ENCODE measurements at regions not wholly inside any gene's neighbourhood (a gene's known extent, or its start where the extent isn't known, plus 50 kb on each side); places are given as distances from the start of the nearest gene placed in this dataset.
A peak's percentile ranks its signal among the peaks of the same experiment; 100 is the strongest.

DNA sequence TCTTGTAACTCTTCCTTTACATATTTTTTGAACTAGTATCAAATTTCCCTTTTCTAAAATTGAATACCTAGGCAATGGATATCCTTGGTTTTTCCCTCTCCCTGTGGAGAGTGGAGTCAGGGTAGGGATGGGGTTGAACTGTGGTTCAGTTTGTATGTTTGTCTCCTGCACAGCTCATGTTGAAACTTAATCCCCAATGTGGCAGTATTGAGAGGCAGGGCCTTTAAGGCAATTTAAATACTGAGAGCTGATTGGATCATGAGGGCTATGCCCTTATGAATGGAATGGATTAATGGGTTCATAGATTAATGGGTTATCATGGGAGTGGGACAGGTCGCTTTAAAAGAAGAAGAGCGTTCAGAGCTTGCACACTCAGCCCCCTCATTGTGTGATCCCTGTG is 127.2 kb upstream of the RGS6 start:
- Histone ChIP-seq H3K27ac (ENCODE audit: insufficient read depth, low read length) (peak overlapping the region; percentile 37; the same call in 1 of the 2 replicates), H3K79me1 (ENCODE audit: low read depth in 1 of 2, low read length in 2 of 2) (no peaks in the 10 kb centered on the region), H2BK15ac (ENCODE audit: low read depth, low read length) (0 out of 3 replicates have a peak overlapping the region, but pooled peaks have one; percentile 58), H4K5ac (ENCODE audit: low read depth, low read length) (peak overlapping the region; percentile 75; the same call in 1 of the 2 replicates), H4K91ac (ENCODE audit: insufficient read depth, low read depth, low read length) (peak overlapping the region; percentile 36; the same call in 1 of the 2 replicates), H3K56ac (ENCODE audit: extremely low read depth, insufficient read depth, low read length) (no peak overlapping the region), H2AFZ (replicated peaks; ENCODE audit: low read length, poor library complexity) (no peak overlapping the region), H3K9me1 (ENCODE audit: insufficient read depth, low read length) (peaks cover 8% of the 10 kb centered on the region; the same call in 1 of the 2 replicates), H3K4ac (ENCODE audit: low read depth, low read length) (peak overlapping the region; percentile 42; the same call in 1 of the 2 replicates), H3K27me3 (ENCODE audit: control insufficient read depth, insufficient read depth, low read length) (no peaks in the 10 kb centered on the region), H4K20me1 (ENCODE audit: insufficient read depth, low read length) (no peaks in the 10 kb centered on the region), H4K8ac (ENCODE audit: low read depth in 2 of 2, low read length in 2 of 2) (no peak overlapping the region; a peak in 2 of 4 replicates), H2BK5ac (ENCODE audit: low read depth, low read length, poor library complexity, severe bottlenecking) (no peak overlapping the region), H3K14ac (replicated peaks; ENCODE audit: low read depth, low read length) (0 out of 2 replicates have a peak overlapping the region, but pooled peaks have one; percentile 14), H2AK9ac (replicated peaks; ENCODE audit: low read depth, low read length, poor library complexity) (no peak overlapping the region), H3K9me3 (ENCODE audit: control insufficient read depth, insufficient read depth, low read length) (no peaks in the 10 kb centered on the region), H3K4me2 (ENCODE audit: low read depth, low read length) (no peak overlapping the region), H2BK120ac (ENCODE audit: low read depth, low read length) (peak overlapping the region; percentile 65), H2BK20ac (ENCODE audit: low read depth, low read length) (peak overlapping the region; percentile 57), H2AK5ac (ENCODE audit: low read depth, low read length) (peak overlapping the region; percentile 56; the same call in 1 of the 2 replicates), H3K36me3 (ENCODE audit: control insufficient read depth, insufficient read depth, low read length) (no peaks in the 10 kb centered on the region), H3K4me3 (ENCODE audit: insufficient read depth, low read depth, low read length) (no peak overlapping the region), H3K4me1 (ENCODE audit: control insufficient read depth, insufficient read depth, low read length) (peaks cover 20% of the 10 kb centered on the region), H3K18ac (ENCODE audit: low read depth, low read length) (peak overlapping the region; percentile 63; the same call in 1 of the 2 replicates), H3K9ac (ENCODE audit: low read depth, low read length) (no peak overlapping the region), H3K23ac (ENCODE audit: low read depth, low read length) (no peak overlapping the region)
- ChIA-PET CTCF (interaction anchor here (0.6 to 1.8 kb wide), 3 partner anchors 50 to 643 kb away, joined by 3 to 7 read pairs (median 3); no protein-coding TSS in a partner anchor), POLR2A (ENCODE audit: unreplicated experiment) (no interaction called here)
- dilution Hi-C loops (cut with HindIII; ENCODE audit: low sequenced_read_pairs, unreplicated experiment), result no loop called here
- WGBS, 2 experiments (ENCODE audit: extremely low coverage in 2 of 2, insufficient read length in 1 of 2), result no CpG with 5 or more reads among the region's 2 CpGs
- ATAC-seq (ENCODE audit: low read depth) (peak; percentile 55), DNase-seq (no peak)
- in situ Hi-C loops (cut with MboI; ENCODE audit: low sequenced_read_pairs), result no loop called here
- no TSS peak for BruUV-seq (replicated peaks)
- TF ChIP-seq MAZ (IDR thresholded peaks at IDR 0.05; ENCODE audit: borderline replicate concordance, low read depth, low read length) (no peak), CEBPB (IDR thresholded peaks at IDR 0.05; ENCODE audit: low read depth, low read length) (no peak), MAFK (IDR thresholded peaks at IDR 0.05; ENCODE audit: low read depth, low read length) (no peak), NFE2L2 (IDR thresholded peaks at IDR 0.05; ENCODE audit: low read depth, low read length) (no peak), RCOR1 (IDR thresholded peaks at IDR 0.05; ENCODE audit: insufficient replicate concordance, low read length) (no peak), USF2 (IDR thresholded peaks at IDR 0.05; ENCODE audit: low read depth, low read length) (no peak)
- TF ChIP-seq, protein P1, sequence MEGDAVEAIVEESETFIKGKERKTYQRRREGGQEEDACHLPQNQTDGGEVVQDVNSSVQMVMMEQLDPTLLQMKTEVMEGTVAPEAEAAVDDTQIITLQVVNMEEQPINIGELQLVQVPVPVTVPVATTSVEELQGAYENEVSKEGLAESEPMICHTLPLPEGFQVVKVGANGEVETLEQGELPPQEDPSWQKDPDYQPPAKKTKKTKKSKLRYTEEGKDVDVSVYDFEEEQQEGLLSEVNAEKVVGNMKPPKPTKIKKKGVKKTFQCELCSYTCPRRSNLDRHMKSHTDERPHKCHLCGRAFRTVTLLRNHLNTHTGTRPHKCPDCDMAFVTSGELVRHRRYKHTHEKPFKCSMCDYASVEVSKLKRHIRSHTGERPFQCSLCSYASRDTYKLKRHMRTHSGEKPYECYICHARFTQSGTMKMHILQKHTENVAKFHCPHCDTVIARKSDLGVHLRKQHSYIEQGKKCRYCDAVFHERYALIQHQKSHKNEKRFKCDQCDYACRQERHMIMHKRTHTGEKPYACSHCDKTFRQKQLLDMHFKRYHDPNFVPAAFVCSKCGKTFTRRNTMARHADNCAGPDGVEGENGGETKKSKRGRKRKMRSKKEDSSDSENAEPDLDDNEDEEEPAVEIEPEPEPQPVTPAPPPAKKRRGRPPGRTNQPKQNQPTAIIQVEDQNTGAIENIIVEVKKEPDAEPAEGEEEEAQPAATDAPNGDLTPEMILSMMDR (conservative IDR thresholded peaks at IDR 0.05; ENCODE audit: low read depth, low read length), result no peak
- intact Hi-C loops (cut with micrococcal nuclease), result no loop called here
